Nucleus accumbens (tissue), 56 donors: ENCODE measurements at regions not wholly inside any gene's neighbourhood (a gene's known extent, or its start where the extent isn't known, plus 50 kb on each side); places are given as distances from the start of the nearest gene placed in this dataset.
"Not testable (repeated sequence)": the region's sequence is repeated elsewhere in the genome, so short reads cannot be mapped to it uniquely, and the experiment has no call there.

Experiments used
- DNase-seq, 56 donors: peaks; one replicate each; lab custom pipeline; 2025; lab: John Stamatoyannopoulos, UW

DNA sequence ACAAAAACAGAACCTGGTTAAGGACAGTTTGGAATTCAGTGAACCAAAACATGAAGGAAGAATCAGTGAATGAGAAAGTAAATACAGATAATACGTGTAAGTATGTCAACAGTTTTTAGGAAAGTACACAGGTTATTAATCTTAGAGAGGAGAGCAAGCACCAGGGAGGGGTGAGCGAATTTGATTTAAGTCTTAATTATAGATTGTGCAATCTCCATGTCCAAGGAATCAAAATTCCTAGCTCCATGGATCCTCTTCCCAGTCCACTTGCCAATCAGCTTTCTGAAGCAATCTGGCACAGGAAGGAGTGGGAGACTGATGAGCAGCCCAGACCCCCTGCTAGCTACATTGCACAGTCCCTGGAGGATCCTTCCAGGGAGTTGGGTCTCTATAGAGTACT lies 346.4 kb downstream of the SETD4 start:
- no peak for DNase-seq

DNA sequence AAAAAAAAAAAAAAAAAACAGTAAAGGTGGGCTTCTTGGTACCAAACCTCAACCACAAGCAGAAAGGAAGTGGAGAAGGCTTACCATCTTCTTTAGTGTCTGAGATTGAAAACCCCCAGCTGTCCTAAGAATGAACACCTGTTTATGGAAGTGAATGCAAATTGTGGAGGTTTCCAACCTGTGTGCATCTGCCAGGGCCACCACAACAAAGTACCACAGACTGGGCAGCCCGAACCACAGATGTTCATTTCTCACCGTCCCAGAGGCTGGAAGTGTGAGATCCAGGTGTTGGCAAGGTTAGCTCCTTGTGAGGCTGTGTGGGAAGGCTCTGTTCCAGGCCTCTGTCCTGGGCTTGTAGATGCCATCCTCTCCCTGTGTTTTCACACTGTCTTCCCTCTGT lies 348.7 kb downstream of the SETD4 start:
- no peak for DNase-seq

DNA sequence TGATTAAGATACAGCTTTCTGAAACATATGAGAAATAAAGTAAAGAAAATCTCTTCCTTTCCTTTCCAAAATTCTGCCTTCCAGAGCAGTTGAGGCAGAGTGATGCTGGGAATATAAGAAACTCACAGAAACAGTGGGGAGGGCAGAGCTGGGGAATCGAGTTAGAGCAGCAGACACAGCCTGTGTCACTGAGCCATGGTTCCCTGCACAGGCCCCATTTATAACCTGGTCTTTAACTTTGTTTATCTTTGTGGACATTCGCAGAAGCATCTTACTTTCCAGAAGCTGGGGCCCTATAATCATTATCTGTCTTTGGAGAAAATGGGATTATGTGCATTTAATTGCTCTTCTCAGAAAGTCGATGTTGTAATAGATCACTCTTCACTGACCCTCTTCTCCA lies 349.1 kb downstream of the SETD4 start:
- DNase-seq, result no peak

DNA sequence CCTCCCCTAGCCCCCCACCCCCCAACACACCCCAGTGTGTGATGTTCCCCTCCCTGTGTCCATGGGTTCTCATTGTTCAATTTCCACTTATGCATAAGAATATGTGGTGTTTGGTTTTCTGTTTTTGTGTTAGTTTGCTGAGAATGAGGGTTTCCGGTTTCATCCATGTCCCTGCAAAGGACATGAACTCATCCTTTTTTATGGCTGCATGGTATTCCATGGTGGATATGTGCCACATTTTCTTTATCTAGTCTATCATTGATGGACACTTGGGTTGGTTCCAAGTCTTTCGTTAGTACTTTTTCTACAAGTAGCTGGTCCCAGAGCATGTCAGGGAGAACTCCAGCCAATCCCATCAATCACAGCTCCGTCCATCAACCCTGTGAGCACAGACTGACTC lies 350.3 kb downstream of the SETD4 start:
- DNase-seq, result not testable (repeated sequence)

DNA sequence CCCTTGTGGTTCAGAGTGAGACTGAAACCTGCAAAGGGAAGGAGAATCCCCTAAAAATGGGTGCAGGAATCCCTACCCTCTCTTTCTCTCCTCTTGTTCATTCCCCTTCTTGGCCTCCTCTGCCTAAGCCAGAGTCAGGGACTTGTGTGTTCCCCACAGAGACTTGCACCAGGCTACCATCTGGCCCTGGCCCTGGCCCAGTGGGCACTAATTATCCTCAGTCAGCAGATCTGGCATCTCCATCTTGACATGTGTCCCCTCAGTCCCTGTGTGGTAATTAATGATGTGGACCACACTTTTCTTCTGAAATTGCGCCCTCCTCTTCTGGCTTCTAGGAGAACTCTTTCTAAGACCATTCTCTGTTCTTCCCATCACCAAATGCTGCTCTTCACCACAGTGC lies 354.4 kb downstream of the SETD4 start:
- DNase-seq, result no peak

DNA sequence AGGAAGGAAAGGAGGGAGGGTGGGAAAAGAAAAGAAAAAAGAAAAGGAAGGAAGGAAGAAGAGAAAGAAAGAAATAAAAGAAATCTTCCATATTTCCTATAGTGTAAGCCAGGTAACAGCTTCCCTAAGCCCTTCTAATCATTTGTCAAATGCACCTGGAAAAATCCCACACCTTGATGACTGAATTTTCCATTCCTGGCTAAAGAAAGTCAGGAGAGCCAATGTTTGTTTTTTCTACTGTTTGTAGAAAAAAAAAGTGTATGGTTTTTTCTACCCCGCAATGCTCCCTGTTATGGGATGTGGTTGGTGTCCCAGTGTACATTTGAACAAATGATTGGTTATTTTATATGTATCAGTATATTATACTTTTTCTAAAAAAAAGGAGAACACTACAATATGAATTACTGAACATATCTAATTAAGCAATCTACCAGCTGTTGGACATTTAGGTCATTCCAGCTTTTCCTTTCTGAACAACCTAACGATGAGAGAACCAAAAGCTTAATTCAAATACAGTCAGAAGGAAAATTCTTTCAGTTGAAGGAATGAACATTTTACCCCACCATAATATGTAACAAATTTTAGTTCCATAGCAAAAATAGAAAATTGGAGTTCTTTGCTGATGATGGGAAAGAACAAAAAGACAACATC lies 355.0 kb downstream of the SETD4 start:
- no peak for DNase-seq

DNA sequence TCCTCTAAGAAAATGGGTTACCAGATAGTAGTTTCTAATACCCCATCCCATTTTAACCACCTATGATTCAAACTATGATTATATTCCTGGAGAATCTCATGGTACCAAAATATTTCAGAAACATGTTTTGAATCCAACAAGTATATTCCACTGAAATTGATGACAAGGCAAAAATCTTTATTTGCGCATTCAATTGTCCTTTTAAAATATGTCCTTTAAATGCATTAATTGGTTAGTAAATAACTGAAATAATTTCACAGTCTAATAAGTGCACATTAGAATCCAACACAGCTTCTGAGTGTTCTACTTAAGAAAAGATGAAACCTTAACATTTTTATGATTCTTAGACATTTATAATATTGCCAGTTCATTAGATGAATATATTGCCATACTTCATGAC lies 356.6 kb downstream of the SETD4 start:
- no peak for DNase-seq

DNA sequence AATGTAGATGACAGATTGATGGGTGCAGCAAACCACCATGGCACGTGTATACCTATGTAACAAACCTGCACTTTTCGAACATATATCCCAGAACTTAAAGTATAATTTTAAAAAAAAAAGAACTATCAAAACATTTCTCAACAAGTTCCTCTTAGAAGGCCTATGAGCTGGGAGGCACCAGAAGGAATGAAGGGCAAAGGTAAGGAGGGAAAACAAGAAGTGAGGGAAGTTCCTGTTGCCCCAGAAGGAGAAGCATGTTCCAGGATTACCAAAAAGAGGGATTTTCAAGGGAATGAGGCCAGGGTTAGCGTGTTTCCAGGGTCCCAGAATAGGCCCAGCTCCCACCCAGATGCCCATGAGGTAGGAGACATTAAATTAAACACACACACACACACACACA lies 361.0 kb downstream of the SETD4 start:
- DNase-seq, result no peak

DNA sequence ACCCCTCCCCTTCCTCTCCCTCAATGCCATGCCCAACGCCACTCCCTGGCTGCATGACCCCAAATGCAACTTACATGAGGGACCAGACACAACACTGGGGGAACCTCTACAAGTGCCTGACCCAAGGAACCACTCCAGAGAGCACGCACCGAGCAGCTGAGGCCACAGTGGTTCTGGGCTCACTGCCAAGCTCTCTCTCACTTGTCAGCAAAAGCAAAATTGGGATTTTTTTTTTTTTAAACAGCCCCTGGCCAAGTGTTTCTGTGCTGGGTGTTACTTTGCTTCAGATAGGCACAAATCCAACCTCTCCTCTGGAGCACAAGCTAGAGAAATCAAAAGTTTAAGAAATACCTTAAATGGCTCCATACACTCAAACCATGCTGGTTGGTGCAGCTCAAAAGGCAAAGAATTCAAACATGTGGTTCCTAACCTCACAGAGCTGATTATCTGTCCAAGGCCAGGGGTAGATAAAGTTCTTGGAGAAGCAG lies 363.0 kb downstream of the SETD4 start:
- DNase-seq, result peak in 47 of 56 donors; percentile 1 to 63 (median 23)

DNA sequence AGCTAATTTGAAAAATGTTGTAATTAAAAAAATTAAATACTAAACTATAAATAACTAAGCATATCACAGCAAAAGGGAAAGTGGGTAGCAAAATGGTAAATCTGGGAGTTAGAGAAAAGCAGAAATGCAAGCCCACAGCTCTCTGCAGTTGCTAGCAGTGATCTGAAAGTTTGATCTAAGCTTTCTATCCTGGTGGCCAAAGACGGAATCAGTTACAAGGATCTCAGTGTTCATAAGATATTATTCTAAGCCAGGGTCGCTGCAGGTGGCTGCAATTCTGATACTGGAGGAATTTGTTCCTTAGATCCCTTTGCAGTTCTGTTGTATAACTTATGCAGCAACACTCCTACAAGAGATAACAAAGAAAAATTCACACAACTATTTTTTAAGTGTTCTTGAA lies 363.7 kb downstream of the SETD4 start:
- DNase-seq, result no peak

DNA sequence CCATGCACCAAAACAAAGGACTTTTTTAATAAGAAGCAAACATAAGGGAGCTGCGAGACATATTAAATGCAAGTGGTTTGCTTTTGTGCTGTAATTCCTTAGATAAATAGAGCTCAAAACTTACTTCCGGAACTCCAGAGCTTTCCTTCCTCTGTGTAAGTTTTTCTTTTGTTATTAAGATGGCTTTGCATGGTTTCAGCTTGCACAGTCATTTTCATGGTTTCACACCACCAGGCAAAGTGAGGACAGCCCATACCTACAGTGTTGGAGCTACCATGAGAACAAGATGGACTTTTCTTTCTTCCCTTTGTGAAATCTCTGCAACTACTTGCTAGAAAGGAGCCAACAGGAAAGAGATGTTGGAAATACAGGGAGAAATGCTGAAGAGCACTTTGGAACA lies 368.0 kb downstream of the SETD4 start:
- no peak for DNase-seq

DNA sequence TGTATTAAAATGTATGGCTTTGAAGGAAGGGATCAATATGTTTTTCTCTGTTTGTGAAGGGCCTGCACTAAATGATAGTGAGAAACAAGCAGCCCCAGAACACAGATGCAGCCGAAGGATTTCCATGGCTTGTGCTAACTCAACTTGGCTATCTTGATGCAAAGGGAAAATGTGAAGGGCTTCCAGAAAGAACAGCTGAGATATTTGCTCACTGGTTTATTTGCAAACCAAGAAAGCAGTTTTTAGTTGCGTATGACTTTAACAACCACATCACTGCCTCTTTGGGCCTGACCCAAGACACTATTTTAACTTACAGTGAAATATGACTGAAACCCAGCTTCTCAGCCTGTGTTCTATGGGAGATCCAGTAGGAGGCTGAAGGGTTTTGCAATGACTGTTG lies 369.9 kb downstream of the SETD4 start:
- no peak for DNase-seq

DNA sequence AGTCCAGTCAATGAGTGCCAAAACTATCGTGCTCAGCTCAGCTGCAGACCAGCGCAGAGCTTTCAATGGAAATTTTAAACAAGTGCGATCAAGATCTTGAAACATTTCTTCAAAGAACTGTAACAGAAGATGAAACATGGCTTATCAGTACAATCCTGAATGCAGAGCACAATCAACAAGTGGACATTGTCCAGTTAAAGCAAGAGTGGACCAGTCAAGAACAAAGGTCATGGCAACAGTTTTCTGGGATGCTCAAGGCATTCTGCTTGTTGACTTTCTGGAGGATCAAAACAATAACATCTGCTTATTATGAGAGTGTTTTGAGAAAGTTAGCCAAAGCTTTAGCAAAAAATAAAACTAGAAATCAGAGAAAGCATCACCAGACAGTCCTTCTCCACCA lies 374.2 kb downstream of the SETD4 start:
- DNase-seq, result no peak

DNA sequence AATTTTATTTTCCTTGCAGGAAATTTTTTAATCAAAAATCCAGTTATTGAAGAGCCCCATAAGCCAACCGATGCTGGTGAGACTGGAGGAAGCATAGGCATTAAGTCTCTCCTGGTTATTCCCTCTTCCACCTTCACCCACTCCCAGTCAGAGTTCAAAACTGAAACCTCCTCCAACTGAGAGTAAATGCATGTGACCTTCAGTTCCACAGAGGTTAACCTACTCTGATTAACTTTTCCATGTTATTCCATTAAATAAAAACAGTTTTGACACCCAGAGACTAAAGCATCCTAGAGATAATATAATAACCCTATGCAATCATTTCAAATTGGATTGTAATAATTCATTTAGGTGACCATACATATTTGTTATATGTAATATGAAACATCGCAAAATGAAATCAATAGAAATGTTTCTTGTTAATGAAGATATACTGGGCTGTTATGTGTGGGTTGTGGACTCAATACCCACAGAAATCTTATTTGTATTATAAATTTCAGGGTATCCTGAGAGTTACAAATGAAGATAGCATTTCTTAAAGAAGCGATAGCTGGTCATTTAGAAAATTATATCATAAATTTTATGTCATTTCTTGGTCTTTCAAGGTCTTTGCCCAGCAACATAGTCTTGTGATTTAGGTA lies 376.5 kb downstream of the SETD4 start:
- DNase-seq, result no peak

DNA sequence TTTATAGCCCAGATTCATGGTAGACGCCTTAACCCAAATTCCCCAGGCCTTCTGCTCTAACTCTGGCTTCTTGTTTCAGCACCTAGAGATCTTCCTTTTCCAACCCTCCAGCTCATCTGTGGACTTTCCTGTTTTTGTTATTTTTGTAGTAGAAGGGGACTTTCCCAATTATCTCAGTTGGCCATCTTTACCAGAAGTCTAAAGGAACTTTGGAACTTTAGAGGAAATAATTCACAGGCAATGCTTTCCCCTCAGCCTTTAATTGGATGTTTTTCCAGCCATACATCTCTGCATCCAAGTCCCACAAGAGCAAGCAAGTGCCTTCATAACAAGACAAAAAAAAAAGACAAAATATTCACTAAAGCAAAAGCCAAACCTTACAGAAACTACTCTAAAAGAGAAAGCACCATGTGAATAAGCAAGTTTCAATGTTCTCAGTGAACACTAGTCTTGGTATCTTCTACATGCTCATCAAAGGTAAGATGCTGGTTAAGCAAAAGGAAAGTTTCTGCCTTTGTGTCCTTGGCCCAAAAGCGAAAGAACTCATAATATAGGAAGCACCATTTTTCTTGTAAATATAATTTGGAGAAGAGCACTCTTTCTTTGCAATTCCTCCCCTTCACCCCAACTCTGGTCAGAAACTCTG lies 377.3 kb downstream of the SETD4 start:
- DNase-seq, result no peak

DNA sequence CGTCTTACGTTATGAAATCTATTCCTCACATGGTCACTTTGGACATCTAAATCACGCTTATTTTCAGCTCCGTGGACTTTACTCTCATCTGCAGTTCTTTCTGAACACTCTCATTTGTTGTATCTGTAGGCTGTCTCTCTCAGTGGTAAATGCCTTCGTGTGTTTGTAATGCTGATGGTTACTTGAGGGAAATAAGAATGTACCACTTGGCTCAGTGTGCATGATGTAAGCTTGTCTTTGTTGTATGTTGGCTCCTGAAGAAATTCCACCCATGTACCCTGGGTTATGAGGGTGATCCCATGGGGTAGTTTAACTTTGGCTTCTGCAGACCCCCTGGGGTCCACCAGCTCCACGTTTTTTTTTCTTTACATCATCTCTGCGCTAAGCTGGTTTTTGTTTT lies 378.4 kb downstream of the SETD4 start:
- no peak for DNase-seq

DNA sequence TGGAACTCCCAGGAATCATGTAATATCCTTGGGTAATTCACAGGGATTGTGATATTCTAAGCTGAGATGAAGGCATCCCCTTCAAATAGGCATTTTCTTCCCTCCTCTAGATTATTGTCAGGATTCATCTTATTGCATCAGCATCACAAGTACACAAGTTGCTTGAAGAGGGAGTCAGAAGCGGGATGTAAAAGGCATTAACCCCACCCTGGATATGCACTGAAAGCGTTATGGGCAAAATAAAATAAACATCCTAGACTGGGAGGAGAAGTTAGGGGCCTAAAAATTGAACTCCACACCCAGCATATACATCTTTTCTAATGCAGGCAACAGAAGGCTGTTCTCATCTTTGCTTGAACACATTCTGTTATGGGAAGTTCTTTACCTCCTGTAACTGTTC lies 381.2 kb downstream of the SETD4 start:
- DNase-seq, result no peak

DNA sequence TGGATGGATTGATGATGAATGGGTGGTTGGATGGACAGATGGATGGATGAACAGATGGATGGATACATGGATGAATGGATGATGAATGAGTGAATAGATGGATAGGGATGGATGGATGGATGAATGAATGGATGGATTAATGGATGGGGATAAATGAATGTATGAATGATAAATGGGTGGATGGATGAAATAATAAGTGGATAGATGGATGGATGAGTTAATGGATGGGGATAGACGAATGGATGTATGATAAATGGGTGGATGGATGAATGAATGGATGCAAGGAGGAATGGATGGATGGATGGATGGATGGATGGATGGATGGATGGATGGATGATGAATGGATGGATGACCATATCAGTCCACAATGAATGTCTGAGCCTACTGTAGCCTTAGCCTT lies 381.9 kb downstream of the SETD4 start:
- no peak for DNase-seq

DNA sequence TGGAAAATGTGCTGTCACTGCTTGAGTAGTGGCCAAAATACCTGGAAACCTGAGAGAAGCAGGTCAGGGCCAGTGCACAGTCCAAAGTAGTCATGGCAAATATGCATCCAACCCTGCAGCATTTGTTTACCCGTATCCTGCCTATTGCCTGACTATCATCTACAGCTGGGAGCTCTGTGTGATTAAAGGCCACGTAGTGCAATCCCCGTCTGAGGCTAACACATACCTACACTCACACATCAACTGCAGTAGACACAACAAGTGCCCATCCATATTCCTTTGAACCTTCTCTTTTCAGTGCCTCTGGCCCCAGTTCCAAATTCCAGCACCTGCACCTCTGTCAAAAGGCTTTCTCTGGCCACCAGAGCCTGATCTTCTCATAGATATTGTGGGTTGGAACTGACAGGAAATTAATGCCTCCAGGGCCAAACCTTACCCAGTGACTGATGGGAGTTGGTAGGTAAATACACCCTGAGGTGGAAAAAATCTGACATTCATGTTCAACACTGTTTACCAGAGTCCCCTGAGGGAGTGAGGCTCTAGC lies 383.0 kb downstream of the SETD4 start:
- no peak for DNase-seq

DNA sequence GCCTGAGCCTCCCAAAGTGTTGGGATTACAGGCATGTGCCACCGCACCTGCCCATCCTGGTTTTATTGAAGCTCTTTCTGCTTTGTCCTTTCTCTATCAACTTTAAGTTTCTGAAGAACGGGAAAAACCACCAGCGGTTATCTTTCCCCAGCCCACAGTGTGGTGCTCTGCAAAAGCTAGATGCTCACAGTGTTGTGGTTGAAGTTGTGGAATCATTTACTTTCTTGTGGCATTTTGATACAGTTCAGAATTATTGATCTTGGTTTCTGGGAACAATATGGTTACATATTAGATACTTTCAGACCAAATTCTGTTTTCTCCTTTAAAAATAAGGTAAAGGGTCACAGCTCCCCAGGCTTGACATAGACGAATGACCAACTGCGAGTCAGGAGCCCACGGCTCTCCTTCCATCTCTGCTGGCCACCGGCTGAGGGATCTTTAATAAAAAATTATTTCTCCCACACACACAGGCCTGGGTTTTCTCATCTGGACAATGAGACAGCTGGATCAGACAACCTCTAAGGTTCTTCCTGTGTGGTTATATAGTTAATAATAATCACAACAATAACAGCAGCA lies 385.3 kb downstream of the SETD4 start:
- no peak for DNase-seq

DNA sequence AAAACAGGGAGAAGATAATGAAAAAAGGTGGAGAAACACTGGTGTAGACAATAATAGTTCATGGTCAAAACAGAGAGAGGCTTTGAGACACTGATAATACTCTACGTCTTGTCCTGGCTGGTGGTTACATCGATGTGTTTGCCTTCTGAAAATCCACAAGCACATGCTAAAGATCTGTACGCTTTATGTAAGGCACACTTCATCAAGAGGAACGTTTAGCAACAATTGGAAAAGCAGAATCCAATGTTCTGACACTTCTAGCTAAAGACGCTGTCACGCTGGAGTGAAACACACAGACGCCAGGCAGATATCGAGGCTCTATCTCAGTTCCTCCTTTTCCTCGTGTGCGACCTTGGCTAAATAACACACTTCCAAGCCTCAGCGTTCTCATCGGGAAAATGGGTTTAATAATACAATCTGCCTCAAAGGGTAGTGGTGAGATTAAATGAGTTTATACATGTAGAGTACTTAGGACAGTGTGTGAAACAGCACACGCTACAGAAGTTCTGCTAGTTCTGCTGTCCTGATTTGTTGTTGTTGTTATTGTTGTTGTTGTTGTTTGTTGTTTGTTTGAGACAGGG lies 386.1 kb downstream of the SETD4 start:
- DNase-seq, result no peak
